Stimulated activated CD4-positive, alpha-beta T cell treated with anti-CD3 and anti-CD28 coated beads, TNF-alpha, amount 100 ng/mL, for 1 hour (primary cell): ENCODE measurements at regions not wholly inside any gene's neighbourhood (a gene's known extent, or its start where the extent isn't known, plus 50 kb on each side); places are given as distances from the start of the nearest gene placed in this dataset.

Experiments
- DNase-seq, 3 donors: peaks; one replicate each; pipeline ENCODE4 v3.0.0-alpha.2; 2020; ENCODE audit warnings: low read depth in 3 of 3, low spot score in 1 of 3

GRCh38 chrX:9195199-9195880, 161.4 kb upstream of the FAM9B start:
- DNase-seq: no peak

- no peak for DNase-seq
Observed at GRCh38 chrX:9196961-9197640, 163.2 kb upstream of the FAM9B start.

GRCh38 chrX:9204560-9204959, 170.6 kb upstream of the FAM9B start:
- no peak for DNase-seq

- no peak for DNase-seq
Observed at GRCh38 chrX:9205599-9206223, 171.8 kb upstream of the FAM9B start.

- no peak for DNase-seq
Observed at GRCh38 chrX:9207142-9207541, 173.2 kb upstream of the FAM9B start.

- no peak for DNase-seq
Observed at GRCh38 chrX:9211269-9211668, 177.3 kb upstream of the FAM9B start.

GRCh38 chrX:9221781-9222180, 187.9 kb upstream of the FAM9B start:
- no peak for DNase-seq

- no peak for DNase-seq
Observed at GRCh38 chrX:9222299-9222698, 188.4 kb upstream of the FAM9B start.

GRCh38 chrX:9227276-9227675, 193.3 kb upstream of the FAM9B start:
- no peak for DNase-seq

- no peak for DNase-seq
Observed at GRCh38 chrX:9231491-9231890, 197.6 kb upstream of the FAM9B start.

- no peak for DNase-seq
Observed at GRCh38 chrX:9233141-9233540, 199.2 kb upstream of the FAM9B start.

GRCh38 chrX:9234315-9234714, 200.4 kb upstream of the FAM9B start:
- DNase-seq: no peak

GRCh38 chrX:9235722-9236121, 201.8 kb upstream of the FAM9B start:
- DNase-seq: no peak

- no peak for DNase-seq
Observed at GRCh38 chrX:9240956-9241355, 207.0 kb upstream of the FAM9B start.

GRCh38 chrX:9241427-9241826, 207.5 kb upstream of the FAM9B start:
- DNase-seq: no peak

- DNase-seq: no peak
Observed at GRCh38 chrX:9249051-9249846, 215.3 kb upstream of the FAM9B start.

GRCh38 chrX:9252182-9252581, 212.7 kb upstream of the TBL1X start:
- DNase-seq: no peak

GRCh38 chrX:9253211-9253610, 211.6 kb upstream of the TBL1X start:
- no peak for DNase-seq

GRCh38 chrX:9257718-9258420, 207.0 kb upstream of the TBL1X start:
- no peak for DNase-seq

GRCh38 chrX:9258421-9259104, 206.3 kb upstream of the TBL1X start:
- DNase-seq: no peak

GRCh38 chrX:9260603-9261002, 204.3 kb upstream of the TBL1X start:
- DNase-seq: no peak
